Body of pancreas (tissue), 4 donors: ENCODE measurements at regions not wholly inside any gene's neighbourhood (a gene's known extent, or its start where the extent isn't known, plus 50 kb on each side); places are given as distances from the start of the nearest gene placed in this dataset.

Experiments
- ATAC-seq: fragments of 150-250 bp; one replicate; pipeline ENCODE4 v1.9.1; 2016
- DNase-seq, 4 donors: peaks; one replicate each; pipeline ENCODE4 v3.0.0-alpha.2; 2019
- H3K27ac ChIP-seq, 4 donors: fragments of 200-600 bp; sonication (generic); 1 replicate in 3 of 4; 2 replicates in 1 of 4; pipeline versions ENCODE4 v1.5.1 to v1.6.1; 2016 to 2019; ENCODE audit warnings: mild to moderate bottlenecking in 1 of 4, mixed read lengths in 1 of 4, moderate library complexity in 1 of 4
- H3K27me3 ChIP-seq, 2 donors: fragments of 200-600 bp; sonication (generic); one replicate each; pipeline ENCODE4 v1.6.0; 2016; ENCODE audit warnings: mild to moderate bottlenecking in 1 of 2
- H3K36me3 ChIP-seq, 2 donors: fragments of 200-600 bp; sonication (generic); replicated peaks in 1 of 2; 2 replicates each; pipeline ENCODE4 v1.5.1; 2016; ENCODE audit warnings: low read depth in 2 of 2; ENCODE audit not compliant: insufficient read depth in 1 of 2
- H3K4me1 ChIP-seq: fragments of 200-600 bp; sonication (generic); one replicate; pipeline ENCODE4 v1.6.0; 2016
- H3K4me3 ChIP-seq, 2 donors: fragments of 200-600 bp; sonication (generic); 1 replicate in 1 of 2; 2 replicates in 1 of 2; pipeline ENCODE4 v1.5.1; 2016 to 2019
- H3K9me3 ChIP-seq, 3 donors: fragments of 200-600 bp; sonication (generic); 1 replicate in 2 of 3; 2 replicates in 1 of 3; pipeline ENCODE4 v1.5.1; 2016
- CTCF ChIP-seq, 7 experiments: fragments of 450-650 bp in 4 of 7; fragments of 200-600 bp in 3 of 7; sonication (generic) in 3 of 7; IDR thresholded peaks; one replicate each; pipeline ENCODE4 v1.5.1; 2016 to 2019; ENCODE audit warnings: antibody characterized with exemption in 7 of 7
- POLR2A ChIP-seq, 3 donors: fragments of 450-650 bp; IDR thresholded peaks; one replicate each; pipeline ENCODE4 v1.6.1; 2016; ENCODE audit warnings: antibody characterized with exemption in 3 of 3, mild to moderate bottlenecking in 2 of 3
- WGBS, 2 donors: methylation state at CpG; one replicate each; pipeline ENCODE4 v1.1.5; 2017; 5-methylcytosine and 5-hydroxymethylcytosine counted together
- intact Hi-C: fragments of 100-400 bp; cut with DNase I; formaldehyde crosslinking; loops from one replicate; pipeline ENCODE4 v1.15.1; 2023

GRCh38 chr6:95384988-95385387 is 192.3 kb upstream of the MANEA start:
- Histone ChIP-seq H3K4me1 (no peaks in the 10 kb centered on the region), H3K9me3 (no peaks in the 10 kb centered on the region), H3K27ac (no peak overlapping the region), H3K36me3 (no peaks in the 10 kb centered on the region), H3K4me3 (no peak overlapping the region), H3K27me3 (no peaks in the 10 kb centered on the region)
- ATAC-seq (no peak), DNase-seq (no peak)
- no peak for TF ChIP-seq POLR2A (IDR thresholded peaks at IDR 0.05)
- TF ChIP-seq CTCF (IDR thresholded peaks at IDR 0.05): no peak
- intact Hi-C loops: no loop called here
- 85 to 88% methylated on average over 7 of the region's 7 CpGs for WGBS, 2 donors

GRCh38 chr6:95387845-95388244 is 189.5 kb upstream of the MANEA start:
- intact Hi-C loops: no loop called here
- H3K27me3 ChIP-seq: no peaks in the 10 kb centered on the region

GRCh38 chr6:95404777-95405176 is 172.6 kb upstream of the MANEA start:
- Histone ChIP-seq H3K4me3 (no peak overlapping the region), H3K36me3 (no peaks in the 10 kb centered on the region), H3K9me3 (no peaks in the 10 kb centered on the region), H3K27me3 (no peaks in the 10 kb centered on the region), H3K4me1 (no peaks in the 10 kb centered on the region), H3K27ac (no peak overlapping the region)
- ATAC-seq (no peak), DNase-seq (no peak)
- intact Hi-C loops: no loop called here
- TF ChIP-seq CTCF (IDR thresholded peaks at IDR 0.05) (no peak), POLR2A (IDR thresholded peaks at IDR 0.05) (no peak)
- WGBS, 2 donors: 69 to 84% methylated on average over 2 of the region's 2 CpGs

More at GRCh38 chr6:95387845-95388244, 189.5 kb upstream of the MANEA start:
- H3K36me3 ChIP-seq: no peaks in the 10 kb centered on the region
- H3K4me1 ChIP-seq: no peaks in the 10 kb centered on the region
- H3K27ac ChIP-seq: no peak overlapping the region
- ATAC-seq (no peak), DNase-seq (no peak)
- TF ChIP-seq POLR2A (IDR thresholded peaks at IDR 0.05) (no peak), CTCF (IDR thresholded peaks at IDR 0.05) (no peak)
- no peaks in the 10 kb centered on the region for H3K9me3 ChIP-seq
- H3K4me3 ChIP-seq: no peak overlapping the region

- Histone ChIP-seq H3K9me3 (no peaks in the 10 kb centered on the region), H3K36me3 (no peaks in the 10 kb centered on the region), H3K4me3 (no peak overlapping the region), H3K27me3 (no peaks in the 10 kb centered on the region), H3K27ac (no peak overlapping the region), H3K4me1 (no peaks in the 10 kb centered on the region)
- WGBS, 2 donors: 16 to 18% methylated on average over 1 of the region's 1 CpG
- DNase-seq (no peak), ATAC-seq (no peak)
- TF ChIP-seq POLR2A (IDR thresholded peaks at IDR 0.05): no peak
- TF ChIP-seq CTCF (IDR thresholded peaks at IDR 0.05): no peak
- intact Hi-C loops: no loop called here
Measured at GRCh38 chr6:95408111-95408510, 169.2 kb upstream of the MANEA start.

GRCh38 chr6:95410168-95410567 is 167.2 kb upstream of the MANEA start:
- 50 to 53% methylated on average over 3 of the region's 3 CpGs for WGBS, 2 donors
- no peak overlapping the region for H3K27ac ChIP-seq
- no peaks in the 10 kb centered on the region for H3K4me1 ChIP-seq
- H3K9me3 ChIP-seq: no peaks in the 10 kb centered on the region
- ATAC-seq (no peak), DNase-seq (no peak)
- H3K36me3 ChIP-seq: no peaks in the 10 kb centered on the region
- no peak overlapping the region for H3K4me3 ChIP-seq
- H3K27me3 ChIP-seq: no peaks in the 10 kb centered on the region
- TF ChIP-seq POLR2A (IDR thresholded peaks at IDR 0.05): no peak
- TF ChIP-seq CTCF (IDR thresholded peaks at IDR 0.05): no peak
- intact Hi-C loops: no loop called here
